ENCODE measurements at regions not wholly inside any gene's neighbourhood (a gene's known extent, or its start where the extent isn't known, plus 50 kb on each side); places are given as distances from the start of the nearest gene placed in this dataset.

- TF ChIP-seq CTCF (conservative IDR thresholded peaks at IDR 0.05 in 1 of 2, IDR thresholded peaks at IDR 0.05 in 1 of 2; ENCODE audit: extremely low read depth in 1 of 2, insufficient read depth in 1 of 2, low read depth in 1 of 2, low read length in 2 of 2) (no peak), EZH2 (IDR thresholded peaks at IDR 0.05; ENCODE audit: borderline replicate concordance, low read length) (no peak)
These were observed 404.7 kb downstream of the DAD1 start for GRCh38 chr14:22184157-22184829.
